ENCODE measurements at regions not wholly inside any gene's neighbourhood (a gene's known extent, or its start where the extent isn't known, plus 50 kb on each side); places are given as distances from the start of the nearest gene placed in this dataset.

GRCh38 chr18:77187189-77187588 is 54.6 kb upstream of the MBP start:
- ChIA-PET CTCF (no interaction called here), POLR2A (no interaction called here)
- peaks cover 12% of the 10 kb centered on the region for H3K9me3 Mint-ChIP-seq
- no peak for DNase-seq
- no peaks in the 10 kb centered on the region for H3K4me1 Mint-ChIP-seq
- no peak overlapping the region for H3K27ac Mint-ChIP-seq
- no peak overlapping the region for H3K4me3 Mint-ChIP-seq
- H3K36me3 Mint-ChIP-seq (ENCODE audit: low read depth): no peaks in the 10 kb centered on the region
- no peaks in the 10 kb centered on the region for H3K27me3 Mint-ChIP-seq

- Mint-ChIP-seq H3K27ac (no peak overlapping the region), H3K4me3 (no peak overlapping the region), H3K27me3 (peaks cover 10% of the 10 kb centered on the region), H3K36me3 (ENCODE audit: low read depth) (no peaks in the 10 kb centered on the region), H3K4me1 (no peaks in the 10 kb centered on the region), H3K9me3 (peaks cover 11% of the 10 kb centered on the region)
- POLR2A ChIA-PET: no interaction called here
- no peak for DNase-seq
- CTCF ChIA-PET: interaction anchor here (1.1 kb wide), 1 partner anchor 16 kb away, joined by 4 read pairs; no protein-coding TSS in a partner anchor
Measured at GRCh38 chr18:77191071-77191751, 58.4 kb upstream of the GALR1 start.

- H3K9me3 Mint-ChIP-seq: peaks cover 3% of the 10 kb centered on the region
- H3K4me3 Mint-ChIP-seq: no peak overlapping the region
- ChIA-PET POLR2A (no interaction called here), CTCF (interaction anchor here (0.7 to 1.8 kb wide), 3 partner anchors 10 to 15 kb away, joined by 3 to 4 read pairs (median 3); no protein-coding TSS in a partner anchor)
- no peak for DNase-seq
- H3K4me1 Mint-ChIP-seq: no peaks in the 10 kb centered on the region
- H3K27me3 Mint-ChIP-seq: peaks cover 17% of the 10 kb centered on the region
- H3K36me3 Mint-ChIP-seq (ENCODE audit: low read depth): no peaks in the 10 kb centered on the region
- no peak overlapping the region for H3K27ac Mint-ChIP-seq
Measured at GRCh38 chr18:77197073-77197472, 52.6 kb upstream of the GALR1 start.

- H3K4me3 Mint-ChIP-seq: no peak overlapping the region
- DNase-seq: no peak
- no peaks in the 10 kb centered on the region for H3K36me3 Mint-ChIP-seq (ENCODE audit: low read depth)
- CTCF ChIA-PET: interaction anchor here (0.6 to 1.8 kb wide), 3 partner anchors 11 to 40 kb away, joined by 3 to 4 read pairs (median 4); no protein-coding TSS in a partner anchor
- POLR2A ChIA-PET: no interaction called here
- H3K9me3 Mint-ChIP-seq: peaks cover 3% of the 10 kb centered on the region
- H3K27ac Mint-ChIP-seq: no peak overlapping the region
- H3K4me1 Mint-ChIP-seq: no peaks in the 10 kb centered on the region
- peaks cover 14% of the 10 kb centered on the region for H3K27me3 Mint-ChIP-seq
Measured at GRCh38 chr18:77198663-77199062, 51.0 kb upstream of the GALR1 start.

GRCh38 chr18:77199707-77200106 is 49.9 kb upstream of the GALR1 start:
- POLR2A ChIA-PET: no interaction called here
- no peak overlapping the region for H3K4me3 Mint-ChIP-seq
- DNase-seq: no peak
- H3K27ac Mint-ChIP-seq: no peak overlapping the region
- H3K27me3 Mint-ChIP-seq: peaks cover 14% of the 10 kb centered on the region
- no peaks in the 10 kb centered on the region for H3K9me3 Mint-ChIP-seq
- CTCF ChIA-PET: no interaction called here
- H3K36me3 Mint-ChIP-seq (ENCODE audit: low read depth): no peaks in the 10 kb centered on the region
- H3K4me1 Mint-ChIP-seq: no peaks in the 10 kb centered on the region

Measured in activated CD4-positive, alpha-beta T cell treated with anti-CD3 and anti-CD28 coated beads, Interleukin-2, amount 10 ng/mL, durations not matched to agents 7 days and 5 days (primary cell).